Nephron progenitor cell (in vitro differentiated cells): ENCODE measurements at regions not wholly inside any gene's neighbourhood (a gene's known extent, or its start where the extent isn't known, plus 50 kb on each side); places are given as distances from the start of the nearest gene placed in this dataset.

Source experiments
- DNase-seq: peaks from one replicate; pipeline ENCODE4 v3.0.0; 2021
- H3K27ac Mint-ChIP-seq: 2 replicates; pipeline ENCODE4 v1.8.0; 2021; ENCODE audit warnings: mild to moderate bottlenecking, moderate library complexity, mixed read lengths
- H3K27me3 Mint-ChIP-seq: 2 replicates; pipeline ENCODE4 v1.8.0; 2021; ENCODE audit warnings: mild to moderate bottlenecking, low read depth, mixed read lengths; ENCODE audit not compliant: poor library complexity
- H3K36me3 Mint-ChIP-seq: 2 replicates; pipeline ENCODE4 v1.8.0; 2021; ENCODE audit warnings: low read depth, mixed read lengths
- H3K4me1 Mint-ChIP-seq: 2 replicates; pipeline ENCODE4 v1.8.0; 2021; ENCODE audit warnings: mixed read lengths
- H3K4me3 Mint-ChIP-seq: 2 replicates; pipeline ENCODE4 v1.8.0; 2021; ENCODE audit warnings: mild to moderate bottlenecking, moderate library complexity, mixed read lengths
- H3K9me3 Mint-ChIP-seq: 2 replicates; pipeline ENCODE4 v1.8.0; 2021; ENCODE audit warnings: mild to moderate bottlenecking, moderate library complexity, mixed read lengths
- CTCF ChIP-seq: fragments of 200-600 bp; sonication (generic); IDR thresholded peaks from 2 replicates; pipeline ENCODE4 v1.5.0; 2021; ENCODE audit warnings: antibody characterized with exemption

- H3K36me3 Mint-ChIP-seq = no peaks in the 10 kb centered on the region
- DNase-seq = no peak
- no peak for TF ChIP-seq CTCF
- H3K27me3 Mint-ChIP-seq = peaks cover 14% of the 10 kb centered on the region
- peaks cover 33% of the 10 kb centered on the region for H3K4me1 Mint-ChIP-seq
- H3K9me3 Mint-ChIP-seq = no peaks in the 10 kb centered on the region
- H3K4me3 Mint-ChIP-seq = no peak overlapping the region
- H3K27ac Mint-ChIP-seq = no peak overlapping the region
These were observed 150.0 kb upstream of the NECTIN1 start for GRCh38 chr11:119878990-119879389.

- TF ChIP-seq CTCF = no peak
- H3K27me3 Mint-ChIP-seq = peaks cover 12% of the 10 kb centered on the region
- no peaks in the 10 kb centered on the region for H3K9me3 Mint-ChIP-seq
- no peak overlapping the region for H3K27ac Mint-ChIP-seq
- H3K4me3 Mint-ChIP-seq = no peak overlapping the region
- H3K4me1 Mint-ChIP-seq = peaks cover 21% of the 10 kb centered on the region
- DNase-seq = no peak
- no peaks in the 10 kb centered on the region for H3K36me3 Mint-ChIP-seq
These were observed 147.8 kb upstream of the NECTIN1 start for GRCh38 chr11:119876841-119877240.

GRCh38 chr11:119875841-119876600, 147.0 kb upstream of the NECTIN1 start:
- no peak for TF ChIP-seq CTCF
- Mint-ChIP-seq H3K36me3 (no peaks in the 10 kb centered on the region), H3K9me3 (no peaks in the 10 kb centered on the region), H3K4me3 (no peak overlapping the region), H3K27me3 (peaks cover 12% of the 10 kb centered on the region), H3K4me1 (peaks cover 21% of the 10 kb centered on the region), H3K27ac (no peak overlapping the region)
- no peak for DNase-seq

- no peak overlapping the region for H3K4me3 Mint-ChIP-seq
- no peaks in the 10 kb centered on the region for H3K36me3 Mint-ChIP-seq
- peaks cover 13% of the 10 kb centered on the region for H3K4me1 Mint-ChIP-seq
- no peak for TF ChIP-seq CTCF
- no peak overlapping the region for H3K27ac Mint-ChIP-seq
- DNase-seq = no peak
- H3K27me3 Mint-ChIP-seq = peaks cover 6% of the 10 kb centered on the region
- H3K9me3 Mint-ChIP-seq = no peaks in the 10 kb centered on the region
These were observed 145.7 kb upstream of the NECTIN1 start for GRCh38 chr11:119874660-119875238.

GRCh38 chr11:119873761-119874421, 144.9 kb upstream of the NECTIN1 start:
- DNase-seq = no peak
- peaks cover 2% of the 10 kb centered on the region for H3K27me3 Mint-ChIP-seq
- H3K9me3 Mint-ChIP-seq = no peaks in the 10 kb centered on the region
- TF ChIP-seq CTCF = no peak
- H3K27ac Mint-ChIP-seq = peak overlapping the region; percentile 32
- H3K36me3 Mint-ChIP-seq = no peaks in the 10 kb centered on the region
- peaks cover 6% of the 10 kb centered on the region for H3K4me1 Mint-ChIP-seq
- no peak overlapping the region for H3K4me3 Mint-ChIP-seq
